H9 (cell line): ENCODE measurements at regions not wholly inside any gene's neighbourhood (a gene's known extent, or its start where the extent isn't known, plus 50 kb on each side); places are given as distances from the start of the nearest gene placed in this dataset.

Source experiments
- DNase-seq: peaks from one replicate; pipeline ENCODE4 v3.0.0-alpha.2; 2017
- H2AFZ ChIP-seq: one replicate; pipeline ENCODE4 v1.6.1; 2013; ENCODE audit warnings: mild to moderate bottlenecking, low read length, control low read depth, moderate library complexity
- H2AK5ac ChIP-seq: 2 replicates; pipeline ENCODE4 v1.6.1; 2013; ENCODE audit warnings: low read length, control low read depth, mixed read lengths; ENCODE audit not compliant: insufficient read length
- H2BK120ac ChIP-seq: one replicate; pipeline ENCODE4 v1.6.1; 2013; ENCODE audit warnings: low read depth, mild to moderate bottlenecking, low read length, control low read depth, inconsistent platforms; ENCODE audit not compliant: poor library complexity, severe bottlenecking
- H2BK12ac ChIP-seq: 2 replicates; pipeline ENCODE4 v1.6.1; 2013; ENCODE audit warnings: low read length, control low read depth, mixed read lengths, low read depth; ENCODE audit not compliant: insufficient read length
- H2BK15ac ChIP-seq: 2 replicates; pipeline ENCODE4 v1.6.1; 2013; ENCODE audit warnings: low read depth, low read length, control low read depth
- H2BK20ac ChIP-seq: one replicate; pipeline ENCODE4 v1.6.1; 2013; ENCODE audit warnings: low read depth, mild to moderate bottlenecking, low read length, control low read depth, inconsistent platforms; ENCODE audit not compliant: poor library complexity, severe bottlenecking
- H2BK5ac ChIP-seq: 2 replicates; pipeline ENCODE4 v1.6.1; 2013; ENCODE audit warnings: low read length, control low read depth, mixed read lengths; ENCODE audit not compliant: insufficient read length
- H3K14ac ChIP-seq: 2 replicates; pipeline ENCODE4 v1.6.1; 2013; ENCODE audit warnings: low read length, control low read depth; ENCODE audit not compliant: insufficient read depth
- H3K18ac ChIP-seq: 2 replicates; pipeline ENCODE4 v1.6.1; 2013; ENCODE audit warnings: low read depth, mild to moderate bottlenecking, mixed read lengths, low read length, control low read depth; ENCODE audit not compliant: insufficient read length
- H3K23ac ChIP-seq: 2 replicates; pipeline ENCODE4 v1.6.1; 2013; ENCODE audit warnings: low read length, control low read depth, mixed read lengths, low read depth; ENCODE audit not compliant: insufficient read length
- H3K23me2 ChIP-seq: 2 replicates; pipeline ENCODE4 v1.6.1; 2013; ENCODE audit warnings: low read depth, mild to moderate bottlenecking, mixed read lengths, low read length, control low read depth; ENCODE audit not compliant: insufficient read length, poor library complexity, severe bottlenecking
- H3K27ac ChIP-seq: 2 replicates; pipeline ENCODE4 v1.5.1; 2013; ENCODE audit warnings: low read length, control low read depth, mixed read lengths, low read depth; ENCODE audit not compliant: insufficient read length
- H3K27me3 ChIP-seq: 2 replicates; pipeline ENCODE4 v1.6.1; 2013; ENCODE audit warnings: low read length, control low read depth, inconsistent platforms; ENCODE audit not compliant: insufficient read depth
- H3K4ac ChIP-seq: 2 replicates; pipeline ENCODE4 v1.6.1; 2013; ENCODE audit warnings: low read depth, mild to moderate bottlenecking, control low read depth, inconsistent platforms, low read length, moderate library complexity
- H3K4me1 ChIP-seq: 2 replicates; pipeline ENCODE4 v1.6.1; 2013; ENCODE audit warnings: low read length, control low read depth, inconsistent platforms; ENCODE audit not compliant: insufficient read depth
- H3K4me2 ChIP-seq: 2 replicates; pipeline ENCODE4 v1.6.1; 2013; ENCODE audit warnings: low read length, control low read depth, mixed read lengths; ENCODE audit not compliant: insufficient read length, insufficient read depth
- H3K56ac ChIP-seq: 2 replicates; pipeline ENCODE4 v1.6.1; 2013; ENCODE audit warnings: low read depth, mild to moderate bottlenecking, mixed read lengths, low read length, control low read depth; ENCODE audit not compliant: insufficient read length
- H3K79me1 ChIP-seq: 2 replicates; pipeline ENCODE4 v1.6.1; 2013; ENCODE audit warnings: low read depth, mild to moderate bottlenecking, moderate library complexity, low read length, control low read depth, inconsistent platforms; ENCODE audit not compliant: insufficient read depth, poor library complexity, severe bottlenecking
- H3K79me2 ChIP-seq: 2 replicates; pipeline ENCODE4 v1.6.1; 2013; ENCODE audit warnings: low read length, control low read depth, inconsistent platforms; ENCODE audit not compliant: insufficient read depth
- H3K9ac ChIP-seq: 2 replicates; pipeline ENCODE4 v1.6.1; 2013; ENCODE audit warnings: low read length, control low read depth, mixed read lengths; ENCODE audit not compliant: insufficient read length; ENCODE audit errors: extremely low read depth
- H3K9me3 ChIP-seq: one replicate; pipeline ENCODE4 v1.6.1; 2013; ENCODE audit warnings: low read depth, low read length, inconsistent platforms; ENCODE audit not compliant: control insufficient read depth
- H3T11ph ChIP-seq: one replicate; pipeline ENCODE4 v1.6.1; 2013; ENCODE audit warnings: mild to moderate bottlenecking, low read length, control low read depth, inconsistent platforms
- H4K20me1 ChIP-seq: one replicate; pipeline ENCODE4 v1.6.1; 2013; ENCODE audit not compliant: control insufficient read depth, insufficient read length, insufficient read depth
- H4K5ac ChIP-seq: 2 replicates; pipeline ENCODE4 v1.6.1; 2013; ENCODE audit warnings: low read depth, mild to moderate bottlenecking, mixed read lengths, low read length, control low read depth; ENCODE audit not compliant: insufficient read length
- H4K8ac ChIP-seq: replicated peaks from 2 replicates; pipeline ENCODE4 v1.6.1; 2013; ENCODE audit warnings: low read length, control low read depth, mixed read lengths, low read depth; ENCODE audit not compliant: insufficient read length
- H4K91ac ChIP-seq: 2 replicates; pipeline ENCODE4 v1.6.1; 2013; ENCODE audit warnings: low read depth, mild to moderate bottlenecking, moderate library complexity, mixed read lengths, low read length, control low read depth; ENCODE audit not compliant: insufficient read length
- H3K27ac Mint-ChIP-seq, 3 experiments: 2 replicates in 2 of 3; 3 replicates in 1 of 3; pipeline ENCODE4 v1.8.0; 2020 to 2021; ENCODE audit warnings: mixed read lengths in 3 of 3, mild to moderate bottlenecking in 1 of 3, moderate library complexity in 1 of 3
- H3K27me3 Mint-ChIP-seq: 2 replicates; pipeline ENCODE4 v1.8.0; 2021; ENCODE audit warnings: low read depth, mild to moderate bottlenecking, moderate library complexity, mixed read lengths
- H3K36me3 Mint-ChIP-seq, 3 experiments: 2 replicates in 2 of 3; 3 replicates in 1 of 3; pipeline ENCODE4 v1.8.0; 2020 to 2021; ENCODE audit warnings: low read depth in 3 of 3, mixed read lengths in 3 of 3; ENCODE audit not compliant: insufficient read depth in 1 of 3
- H3K4me1 Mint-ChIP-seq, 2 experiments: 2 replicates each; pipeline ENCODE4 v1.8.0; 2020; ENCODE audit warnings: mixed read lengths in 2 of 2
- H3K4me3 Mint-ChIP-seq, 2 experiments: 2 replicates in 1 of 2; 3 replicates in 1 of 2; pipeline ENCODE4 v1.8.0; 2020 to 2021; ENCODE audit warnings: mild to moderate bottlenecking in 2 of 2, mixed read lengths in 2 of 2, moderate library complexity in 1 of 2
- H3K9me3 Mint-ChIP-seq, 2 experiments: 2 replicates in 1 of 2; 3 replicates in 1 of 2; pipeline ENCODE4 v1.8.0; 2020; ENCODE audit warnings: mild to moderate bottlenecking in 2 of 2, mixed read lengths in 2 of 2, moderate library complexity in 1 of 2
- CTCF ChIP-seq: fragments of 200-600 bp; sonication (generic); conservative IDR thresholded peaks from 3 replicates; pipeline ENCODE4 v1.8.0; 2021; ENCODE audit warnings: antibody characterized with exemption, mild to moderate bottlenecking
- WGBS: extraction: QIAGEN DNeasy Blood & Tissue Kit; methylation state at CpG from one replicate; pipeline ENCODE4 v1.1.7; 2013; ENCODE audit warnings: missing lambda C conversion rate, low lambda C conversion rate, mixed read lengths; ENCODE audit not compliant: insufficient read length; ENCODE audit errors: extremely low coverage; 5-methylcytosine and 5-hydroxymethylcytosine counted together

GRCh38 chr4:8759987-8760386, 111.7 kb downstream of the HMX1 start:
- Histone ChIP-seq H2AK5ac (no peak overlapping the region), H4K5ac (no peak overlapping the region), H2AFZ (no peak overlapping the region), H2BK15ac (no peak overlapping the region), H3K27me3 (no peaks in the 10 kb centered on the region), H3K14ac (no peak overlapping the region), H3K56ac (no peak overlapping the region), H3K23ac (no peak overlapping the region), H3K4me2 (no peak overlapping the region), H3T11ph (no peak overlapping the region), H3K79me1 (no peaks in the 10 kb centered on the region), H4K91ac (no peak overlapping the region), H4K8ac (no peak overlapping the region), H3K27ac (no peak overlapping the region), H3K4ac (no peak overlapping the region), H2BK120ac (no peak overlapping the region), H3K18ac (no peak overlapping the region), H3K79me2 (no peaks in the 10 kb centered on the region), H3K9ac (no peak overlapping the region), H2BK12ac (no peak overlapping the region), H2BK5ac (no peak overlapping the region), H2BK20ac (no peak overlapping the region), H3K23me2 (no peaks in the 10 kb centered on the region), H3K4me1 (no peaks in the 10 kb centered on the region), H4K20me1 (no peaks in the 10 kb centered on the region), H3K9me3 (no peaks in the 10 kb centered on the region)
- H3K9me3 Mint-ChIP-seq = no peaks in the 10 kb centered on the region; a peak in 1 of 5 replicates
- DNase-seq = no peak
- TF ChIP-seq CTCF = no peak
- no peak overlapping the region; a peak in 1 of 7 replicates for H3K27ac Mint-ChIP-seq
- no CpG with 5 or more reads among the region's 19 CpGs for WGBS
- H3K4me1 Mint-ChIP-seq = peaks cover 2 to 5% of the 10 kb centered on the region in 2 experiments; a peak in 2 of 4 replicates
- no peak overlapping the region for H3K4me3 Mint-ChIP-seq
- H3K36me3 Mint-ChIP-seq = no peaks in the 10 kb centered on the region
- H3K27me3 Mint-ChIP-seq = peaks cover 2% of the 10 kb centered on the region
